Neural progenitor cell (in vitro differentiated cells): ENCODE measurements at regions not wholly inside any gene's neighbourhood (a gene's known extent, or its start where the extent isn't known, plus 50 kb on each side); places are given as distances from the start of the nearest gene placed in this dataset.

ENCODE experiments used
- DNase-seq: peaks from one replicate; pipeline ENCODE4 v3.0.0-alpha.2; 2016; ENCODE audit warnings: low spot score
- H2AFZ ChIP-seq: fragments of 200-600 bp; sonication (generic); replicated peaks from 2 replicates; pipeline ENCODE4 v1.6.1; 2016; ENCODE audit warnings: antibody characterized with exemption
- H3F3A ChIP-seq: fragments of 200-600 bp; sonication (generic); 2 replicates; pipeline ENCODE4 v1.6.1; 2016; ENCODE audit warnings: antibody characterized with exemption, low read depth
- H3K27ac ChIP-seq: fragments of 200-600 bp; sonication (generic); 2 replicates; pipeline ENCODE4 v1.5.1; 2016; ENCODE audit warnings: mild to moderate bottlenecking
- H3K27me3 ChIP-seq: fragments of 200-600 bp; sonication (generic); 2 replicates; pipeline ENCODE4 v1.6.1; 2016; ENCODE audit warnings: mild to moderate bottlenecking, moderate library complexity
- H3K36me3 ChIP-seq: fragments of 200-600 bp; sonication (generic); 2 replicates; pipeline ENCODE4 v1.5.1; 2016
- H3K4me1 ChIP-seq: fragments of 200-600 bp; sonication (generic); 2 replicates; pipeline ENCODE4 v1.6.1; 2016; ENCODE audit warnings: mixed run types
- H3K4me2 ChIP-seq: fragments of 200-600 bp; sonication (generic); 2 replicates; pipeline ENCODE4 v1.6.1; 2016
- H3K4me3 ChIP-seq: fragments of 200-600 bp; sonication (generic); 2 replicates; pipeline ENCODE4 v1.5.1; 2016
- H3K79me2 ChIP-seq: fragments of 200-600 bp; sonication (generic); 2 replicates; pipeline ENCODE4 v1.6.1; 2016; ENCODE audit warnings: low read depth
- H3K9ac ChIP-seq: fragments of 200-600 bp; sonication (generic); 2 replicates; pipeline ENCODE4 v1.6.1; 2016
- H3K9me3 ChIP-seq: fragments of 200-600 bp; sonication (generic); 2 replicates; pipeline ENCODE4 v1.5.1; 2016; ENCODE audit warnings: low read depth
- H4K20me1 ChIP-seq: fragments of 200-600 bp; sonication (generic); 2 replicates; pipeline ENCODE4 v1.6.1; 2016; ENCODE audit warnings: low read depth
- H3K27ac Mint-ChIP-seq: 3 replicates; pipeline ENCODE4 v1.8.0; 2021; ENCODE audit warnings: mixed read lengths
- H3K27me3 Mint-ChIP-seq: 2 replicates; pipeline ENCODE4 v1.8.0; 2022; ENCODE audit warnings: low read depth, mild to moderate bottlenecking, inconsistent platforms, moderate library complexity, mixed read lengths; ENCODE audit not compliant: insufficient read depth
- H3K36me3 Mint-ChIP-seq: 3 replicates; pipeline ENCODE4 v1.8.0; 2021; ENCODE audit warnings: mixed read lengths
- H3K4me1 Mint-ChIP-seq: 3 replicates; pipeline ENCODE4 v1.8.0; 2021; ENCODE audit warnings: mixed read lengths
- H3K4me3 Mint-ChIP-seq: 3 replicates; pipeline ENCODE4 v1.8.0; 2021; ENCODE audit warnings: mild to moderate bottlenecking, moderate library complexity, mixed read lengths
- H3K9me3 Mint-ChIP-seq: 3 replicates; pipeline ENCODE4 v1.8.0; 2020; ENCODE audit warnings: mixed read lengths
- EZH2 ChIP-seq: fragments of 200-600 bp; sonication (generic); IDR thresholded peaks from 2 replicates; pipeline ENCODE4 v1.6.1; 2017; ENCODE audit warnings: antibody characterized with exemption, mild to moderate bottlenecking, moderate library complexity
- EZH2phosphoT487 ChIP-seq: fragments of 200-600 bp; sonication (generic); IDR thresholded peaks from 2 replicates; pipeline ENCODE4 v1.6.1; 2017; ENCODE audit warnings: antibody characterized with exemption
- TF ChIP-seq, protein P1 (sequence below): fragments of 200-600 bp; sonication (generic); IDR thresholded peaks from 2 replicates; pipeline ENCODE4 v1.5.1; 2017; ENCODE audit warnings: antibody characterized with exemption, mild to moderate bottlenecking

- no peak for DNase-seq
- Histone ChIP-seq H3K4me3 (no peak overlapping the region), H3F3A (no peaks in the 10 kb centered on the region), H3K4me1 (peaks cover 18% of the 10 kb centered on the region), H3K36me3 (no peaks in the 10 kb centered on the region), H2AFZ (no peak overlapping the region), H4K20me1 (no peaks in the 10 kb centered on the region), H3K9ac (no peak overlapping the region), H3K79me2 (no peaks in the 10 kb centered on the region), H3K27me3 (no peaks in the 10 kb centered on the region), H3K9me3 (no peaks in the 10 kb centered on the region), H3K4me2 (no peak overlapping the region), H3K27ac (no peak overlapping the region)
- Mint-ChIP-seq H3K36me3 (peaks cover 8% of the 10 kb centered on the region), H3K9me3 (peaks cover 15% of the 10 kb centered on the region), H3K4me1 (peaks cover 14% of the 10 kb centered on the region), H3K4me3 (no peak overlapping the region), H3K27ac (no peak overlapping the region), H3K27me3 (peaks cover 14% of the 10 kb centered on the region)
- no peak for TF ChIP-seq EZH2phosphoT487
- TF ChIP-seq, protein P1, sequence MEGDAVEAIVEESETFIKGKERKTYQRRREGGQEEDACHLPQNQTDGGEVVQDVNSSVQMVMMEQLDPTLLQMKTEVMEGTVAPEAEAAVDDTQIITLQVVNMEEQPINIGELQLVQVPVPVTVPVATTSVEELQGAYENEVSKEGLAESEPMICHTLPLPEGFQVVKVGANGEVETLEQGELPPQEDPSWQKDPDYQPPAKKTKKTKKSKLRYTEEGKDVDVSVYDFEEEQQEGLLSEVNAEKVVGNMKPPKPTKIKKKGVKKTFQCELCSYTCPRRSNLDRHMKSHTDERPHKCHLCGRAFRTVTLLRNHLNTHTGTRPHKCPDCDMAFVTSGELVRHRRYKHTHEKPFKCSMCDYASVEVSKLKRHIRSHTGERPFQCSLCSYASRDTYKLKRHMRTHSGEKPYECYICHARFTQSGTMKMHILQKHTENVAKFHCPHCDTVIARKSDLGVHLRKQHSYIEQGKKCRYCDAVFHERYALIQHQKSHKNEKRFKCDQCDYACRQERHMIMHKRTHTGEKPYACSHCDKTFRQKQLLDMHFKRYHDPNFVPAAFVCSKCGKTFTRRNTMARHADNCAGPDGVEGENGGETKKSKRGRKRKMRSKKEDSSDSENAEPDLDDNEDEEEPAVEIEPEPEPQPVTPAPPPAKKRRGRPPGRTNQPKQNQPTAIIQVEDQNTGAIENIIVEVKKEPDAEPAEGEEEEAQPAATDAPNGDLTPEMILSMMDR: no peak
- TF ChIP-seq EZH2: no peak
Observed at GRCh38 chr15:95931619-95932018, 398.9 kb upstream of the NR2F2 start.

DNA sequence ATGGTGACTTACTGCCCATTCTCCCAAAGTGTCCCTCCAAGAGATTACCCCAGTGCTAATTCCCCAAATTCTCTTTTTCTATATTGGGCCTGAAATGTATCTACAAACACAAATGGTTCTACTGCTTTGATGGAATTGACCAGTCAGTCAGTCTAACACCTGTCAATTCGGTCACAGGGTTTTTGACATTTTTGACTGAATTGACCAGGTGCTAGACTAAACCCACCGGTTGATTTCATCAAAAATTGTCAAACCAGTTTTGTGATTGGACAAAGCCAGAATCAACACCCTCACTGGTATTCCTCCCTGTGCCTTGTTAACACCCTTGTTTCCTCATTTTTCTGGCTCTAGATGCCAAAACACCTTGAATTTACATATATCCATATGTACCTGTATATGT is 398.4 kb upstream of the NR2F2 start:
- Mint-ChIP-seq H3K4me1 (peaks cover 14% of the 10 kb centered on the region), H3K36me3 (peaks cover 9% of the 10 kb centered on the region), H3K4me3 (no peak overlapping the region), H3K9me3 (peaks cover 19% of the 10 kb centered on the region), H3K27ac (no peak overlapping the region), H3K27me3 (peaks cover 12% of the 10 kb centered on the region)
- no peaks in the 10 kb centered on the region for H3K9me3 ChIP-seq
- no peak overlapping the region for H2AFZ ChIP-seq
- no peak overlapping the region for H3K9ac ChIP-seq
- no peak for DNase-seq
- no peak overlapping the region for H3K4me2 ChIP-seq
- H4K20me1 ChIP-seq: no peaks in the 10 kb centered on the region
- peaks cover 18% of the 10 kb centered on the region for H3K4me1 ChIP-seq
- H3K27ac ChIP-seq: no peak overlapping the region
- no peaks in the 10 kb centered on the region for H3K27me3 ChIP-seq
- TF ChIP-seq, protein P1: no peak
- TF ChIP-seq EZH2phosphoT487 (no peak), EZH2 (no peak)
- no peaks in the 10 kb centered on the region for H3K79me2 ChIP-seq
- H3K36me3 ChIP-seq: no peaks in the 10 kb centered on the region
- H3F3A ChIP-seq: no peaks in the 10 kb centered on the region
- no peak overlapping the region for H3K4me3 ChIP-seq

- Histone ChIP-seq H3K4me3 (no peak overlapping the region), H3K79me2 (no peaks in the 10 kb centered on the region), H3K9ac (no peak overlapping the region), H3K27me3 (no peaks in the 10 kb centered on the region), H4K20me1 (no peaks in the 10 kb centered on the region), H3K4me2 (no peak overlapping the region), H3K4me1 (peaks cover 18% of the 10 kb centered on the region), H3F3A (no peaks in the 10 kb centered on the region), H3K27ac (no peak overlapping the region), H3K36me3 (no peaks in the 10 kb centered on the region), H2AFZ (no peak overlapping the region), H3K9me3 (no peaks in the 10 kb centered on the region)
- TF ChIP-seq EZH2: no peak
- TF ChIP-seq, protein P1: no peak
- no peak for TF ChIP-seq EZH2phosphoT487
- Mint-ChIP-seq H3K4me3 (no peak overlapping the region), H3K36me3 (peaks cover 13% of the 10 kb centered on the region), H3K4me1 (peaks cover 16% of the 10 kb centered on the region), H3K27me3 (peaks cover 12% of the 10 kb centered on the region), H3K27ac (no peak overlapping the region), H3K9me3 (peaks cover 19% of the 10 kb centered on the region)
- no peak for DNase-seq
Observed at GRCh38 chr15:95932676-95933075, 397.8 kb upstream of the NR2F2 start.
